ENCODE measurements at regions not wholly inside any gene's neighbourhood (a gene's known extent, or its start where the extent isn't known, plus 50 kb on each side); places are given as distances from the start of the nearest gene placed in this dataset.
A peak's percentile ranks its signal among the peaks of the same experiment; 100 is the strongest.

DNA sequence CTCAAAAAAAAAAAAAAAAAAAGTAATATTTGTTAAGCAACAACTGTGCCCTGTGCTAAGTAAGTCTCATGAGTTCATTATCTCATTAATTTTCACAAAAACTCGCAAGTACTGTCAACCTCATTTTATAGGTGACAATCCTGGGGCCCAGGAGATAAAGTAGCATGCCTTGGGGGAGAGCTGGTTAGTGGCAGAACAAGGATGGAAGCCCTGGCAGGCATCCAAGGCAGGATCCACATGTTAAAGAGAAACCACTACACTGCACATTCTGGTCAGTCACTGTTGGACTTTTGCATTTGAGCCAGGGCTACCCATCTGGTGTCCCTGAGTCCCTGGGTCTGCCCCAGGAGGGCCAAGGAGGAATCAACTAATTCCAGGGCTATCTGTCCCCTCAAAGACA, 54.6 kb downstream of the ZFP36L2 start:
- DNase-seq (ENCODE audit: low spot score) (peak; percentile 78), ATAC-seq (no peak)
- intact Hi-C loops (cut with DNase I) = no loop called here

DNA sequence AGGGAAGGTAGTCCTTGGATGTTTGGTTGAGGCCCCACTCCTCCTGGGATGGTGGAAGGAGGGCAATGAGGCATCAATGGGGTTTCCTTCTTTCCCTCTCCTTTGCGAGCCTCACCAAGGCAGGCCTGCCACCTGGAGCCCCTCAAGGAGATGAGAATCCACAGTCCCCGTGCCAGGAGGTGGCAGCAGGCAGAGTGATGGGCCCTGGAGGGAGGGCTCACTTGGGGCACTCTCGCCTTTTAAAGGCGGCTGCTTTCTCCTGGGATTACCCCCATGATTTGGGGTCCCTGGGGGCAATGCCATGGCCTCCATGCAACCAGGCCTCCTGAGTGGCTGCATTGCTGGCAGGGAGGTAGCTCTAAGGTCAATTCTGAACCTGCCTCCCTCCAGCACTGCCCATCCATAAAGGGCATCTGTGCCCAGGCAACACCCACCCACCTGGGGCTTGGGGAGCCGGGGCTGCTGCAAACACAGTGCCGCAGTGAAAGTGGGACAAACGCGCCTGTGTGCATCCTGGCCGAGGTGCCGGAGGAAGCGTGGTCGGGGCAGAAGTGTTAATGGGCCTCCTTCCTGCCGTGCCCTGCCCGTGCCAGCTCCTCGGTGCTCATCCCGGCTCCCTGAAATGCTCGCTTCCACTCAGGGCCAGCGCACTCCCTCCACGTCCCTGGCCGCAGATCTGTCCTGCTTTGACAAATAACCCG, 55.9 kb downstream of the ZFP36L2 start:
- no peak for ATAC-seq
- intact Hi-C loops (cut with DNase I) = no loop called here

DNA sequence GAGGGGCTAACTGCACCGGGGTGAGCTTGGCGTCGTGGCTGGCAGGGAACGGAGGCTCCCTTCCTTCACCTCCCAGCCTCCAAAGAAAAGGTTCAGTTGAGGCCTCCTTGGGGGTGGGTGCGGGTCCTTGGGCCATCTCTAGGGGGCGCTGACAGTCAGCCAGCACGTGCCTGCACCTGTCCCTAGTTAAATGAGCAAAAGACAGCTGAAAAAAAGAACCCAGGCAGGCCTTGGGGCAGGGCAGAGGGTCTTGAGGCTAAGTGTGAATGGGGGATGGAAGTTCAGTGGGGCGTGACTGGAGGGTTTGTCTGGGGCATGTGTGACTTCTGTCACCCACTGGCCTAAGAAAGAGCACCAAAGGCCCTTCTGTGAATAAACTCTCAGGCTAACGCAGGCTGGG, 56.4 kb downstream of the ZFP36L2 start:
- intact Hi-C loops (cut with DNase I) = loop anchor here (10.0 kb wide), 1 partner anchor 45 kb away; no protein-coding TSS in a partner anchor
- DNase-seq (ENCODE audit: low spot score) (no peak), ATAC-seq (no peak)

More for the DNA sequence above, 55.9 kb downstream of the ZFP36L2 start:
- DNase-seq (ENCODE audit: low spot score) = no peak

DNA sequence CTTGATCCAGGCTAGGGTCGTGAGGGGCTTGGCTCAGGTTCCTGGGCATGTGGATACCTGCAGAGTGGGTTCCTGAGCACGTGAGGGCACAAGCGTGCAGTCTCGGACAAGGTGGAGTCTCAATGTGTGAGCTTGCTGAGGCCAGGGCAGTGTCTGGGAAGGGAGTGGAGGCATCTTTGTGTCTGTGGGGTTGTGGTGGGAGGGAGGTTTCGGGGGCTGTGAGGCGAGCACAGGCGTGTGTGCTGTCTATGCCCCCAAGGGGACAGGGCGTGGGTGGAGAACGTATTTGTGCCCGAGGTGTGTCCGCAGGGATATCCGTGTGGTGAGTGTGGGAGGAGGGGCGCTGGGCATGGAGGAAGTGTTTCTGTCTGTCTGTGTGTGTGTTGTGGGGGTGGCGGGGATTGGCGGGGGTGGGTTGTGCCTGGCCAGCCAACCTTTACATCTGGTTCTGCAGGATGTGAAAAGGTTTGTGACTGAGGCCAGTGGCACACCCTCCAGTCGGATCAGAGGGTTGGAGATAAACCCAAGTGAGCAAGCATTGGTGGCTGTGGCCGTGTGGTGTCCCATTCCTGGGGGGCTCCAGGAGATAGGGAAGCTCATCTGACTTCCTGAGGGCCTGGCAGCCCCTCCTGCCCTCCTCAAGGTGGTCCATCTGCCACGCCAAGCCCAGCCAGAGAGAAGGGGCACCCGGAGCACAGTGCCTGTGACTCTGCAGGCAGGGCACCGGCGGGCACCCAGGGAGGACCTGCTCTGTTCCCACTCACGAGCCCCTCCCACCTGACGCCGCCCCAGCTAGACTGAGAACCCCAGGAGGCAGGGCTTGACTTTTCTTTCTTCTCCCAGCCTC, 57.1 kb downstream of the ZFP36L2 start:
- DNase-seq (ENCODE audit: low spot score) (no peak), ATAC-seq (peak; percentile 32)
- intact Hi-C loops (cut with DNase I) = loop anchor here (10.0 kb wide), 1 partner anchor 45 kb away; no protein-coding TSS in a partner anchor

DNA sequence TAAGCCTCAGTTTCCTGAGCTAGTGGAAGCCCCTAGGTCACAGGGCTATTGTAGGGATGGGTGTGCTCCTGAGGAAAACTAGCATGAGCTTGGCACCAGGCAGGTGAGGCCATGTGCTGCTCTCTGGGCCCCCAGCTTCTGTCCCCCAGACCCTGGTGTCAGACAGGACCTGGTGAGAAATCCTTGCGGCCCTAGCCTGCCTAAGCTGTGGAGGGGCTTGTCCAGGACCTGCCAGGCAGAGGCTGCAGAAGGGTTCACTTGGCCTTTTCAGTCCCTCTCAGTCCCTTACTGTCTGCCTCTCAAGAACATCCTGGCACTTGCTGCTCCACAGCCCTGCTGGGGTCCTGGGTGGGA, 58.4 kb downstream of the ZFP36L2 start:
- intact Hi-C loops (cut with DNase I) = loop anchor here (10.0 kb wide), 1 partner anchor 47 kb away; no protein-coding TSS in a partner anchor
- DNase-seq (ENCODE audit: low spot score) = no peak
- ATAC-seq = no peak

DNA sequence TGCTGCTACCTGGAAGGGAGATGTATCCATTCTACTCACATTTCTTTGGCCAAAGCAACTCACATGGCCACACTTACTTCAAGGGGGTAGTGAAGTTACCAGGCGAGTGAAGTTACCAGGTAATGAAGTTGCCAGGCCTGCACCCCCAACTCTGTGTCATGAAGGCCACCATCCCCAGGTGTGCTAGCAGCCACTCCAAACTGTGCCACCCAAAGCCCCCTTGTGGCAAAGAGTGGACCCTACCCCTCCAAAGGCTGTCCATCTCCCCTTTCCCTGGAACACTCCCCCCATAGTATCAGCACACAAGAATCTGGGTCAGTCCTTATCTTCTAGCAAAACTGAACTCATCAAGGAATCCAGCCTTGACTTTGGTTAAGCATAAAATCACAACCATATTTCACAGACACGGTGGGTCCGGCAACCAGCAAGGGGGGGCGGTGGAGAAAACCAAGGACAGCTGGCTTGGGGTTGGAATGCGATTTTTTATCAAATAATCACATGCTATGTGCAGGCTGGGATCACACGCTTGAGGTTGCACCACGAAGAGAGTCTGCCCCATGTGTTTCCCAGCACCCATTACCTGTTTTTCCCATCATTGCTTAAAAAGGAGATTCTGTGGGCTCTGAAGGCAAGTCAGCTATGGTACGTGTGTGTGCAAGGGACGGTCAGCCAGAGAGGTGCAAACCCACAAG, 60.9 kb downstream of the ZFP36L2 start:
- DNase-seq (ENCODE audit: low spot score) (no peak), ATAC-seq (no peak)
- intact Hi-C loops (cut with DNase I) = loop anchor here (10.0 kb wide), 1 partner anchor 49 kb away; no protein-coding TSS in a partner anchor

DNA sequence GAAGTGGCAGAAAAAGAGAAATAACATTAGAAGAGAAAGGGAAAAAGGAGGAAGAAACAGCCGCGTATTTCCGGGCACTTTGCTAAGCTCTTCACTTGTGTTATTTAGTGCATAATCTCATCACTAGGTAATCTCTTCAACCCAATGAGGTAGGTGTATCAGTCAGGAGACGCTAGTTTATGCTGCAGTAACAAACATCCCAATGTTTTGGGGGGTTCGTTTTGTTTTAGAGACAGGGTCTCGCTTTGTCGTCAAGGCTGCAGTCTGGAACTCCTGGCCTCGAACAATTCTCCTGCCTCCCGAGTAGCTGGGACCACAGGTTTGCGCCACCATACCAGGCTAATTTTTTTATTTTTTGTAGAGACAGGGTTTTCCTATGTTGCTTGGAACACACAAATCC, 61.7 kb downstream of the ZFP36L2 start:
- ATAC-seq = no peak
- DNase-seq (ENCODE audit: low spot score) = no peak
- intact Hi-C loops (cut with DNase I) = loop anchor here (1.0 to 10.0 kb wide), 2 partner anchors 22 to 50 kb away; no protein-coding TSS in a partner anchor

DNA sequence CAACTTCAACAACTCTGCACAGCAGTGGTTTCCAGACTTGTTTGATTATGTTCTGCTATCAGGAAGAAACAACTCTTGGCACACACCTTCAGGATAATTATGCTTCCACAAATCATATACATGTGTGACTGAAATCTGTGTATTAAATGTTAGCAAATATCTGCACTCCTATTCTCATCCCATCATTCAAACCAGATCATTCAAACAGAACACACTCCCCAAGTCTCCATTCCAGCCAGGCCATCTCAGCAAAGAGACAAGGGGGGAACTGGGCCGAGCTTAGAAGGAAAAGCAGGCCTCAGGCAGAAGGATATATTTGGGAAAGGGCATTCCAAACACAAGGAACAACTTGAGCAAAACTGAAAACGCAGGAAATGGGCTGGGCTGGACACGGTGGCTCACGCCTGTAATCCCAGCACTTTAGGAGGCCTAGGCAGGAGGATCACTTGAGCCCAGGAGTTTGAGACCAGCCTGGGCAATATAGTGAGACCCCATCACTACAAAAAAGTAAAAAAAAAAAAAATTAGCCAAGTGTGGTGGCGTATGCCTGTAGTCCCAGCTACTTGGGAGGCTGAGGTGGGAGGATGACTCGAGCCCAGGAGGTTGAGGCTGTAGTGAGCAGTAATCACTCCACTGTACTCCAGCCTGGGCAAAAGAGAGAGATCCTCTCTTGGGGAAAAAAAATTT, 62.7 kb downstream of the ZFP36L2 start:
- ATAC-seq (no peak), DNase-seq (ENCODE audit: low spot score) (no peak)
- intact Hi-C loops (cut with DNase I) = loop anchor here (1.0 to 10.0 kb wide), 2 partner anchors 21 to 51 kb away; no protein-coding TSS in a partner anchor

DNA sequence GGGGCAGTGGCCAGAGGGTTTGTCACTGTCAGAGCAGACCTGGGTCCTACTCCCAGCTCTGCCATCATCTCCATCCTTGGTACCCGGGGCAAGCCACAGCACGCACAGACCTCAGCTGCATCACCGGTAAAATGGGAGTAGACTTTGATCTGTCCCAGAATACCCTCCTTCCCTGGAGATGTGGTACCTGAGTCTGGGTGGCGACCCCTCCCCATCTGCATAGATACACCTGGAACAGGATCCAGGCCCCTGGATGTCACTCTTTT, 64.0 kb downstream of the ZFP36L2 start:
- intact Hi-C loops (cut with DNase I) = loop anchor here (10.0 kb wide), 1 partner anchor 52 kb away; no protein-coding TSS in a partner anchor
- DNase-seq (ENCODE audit: low spot score) (no peak), ATAC-seq (no peak)

DNA sequence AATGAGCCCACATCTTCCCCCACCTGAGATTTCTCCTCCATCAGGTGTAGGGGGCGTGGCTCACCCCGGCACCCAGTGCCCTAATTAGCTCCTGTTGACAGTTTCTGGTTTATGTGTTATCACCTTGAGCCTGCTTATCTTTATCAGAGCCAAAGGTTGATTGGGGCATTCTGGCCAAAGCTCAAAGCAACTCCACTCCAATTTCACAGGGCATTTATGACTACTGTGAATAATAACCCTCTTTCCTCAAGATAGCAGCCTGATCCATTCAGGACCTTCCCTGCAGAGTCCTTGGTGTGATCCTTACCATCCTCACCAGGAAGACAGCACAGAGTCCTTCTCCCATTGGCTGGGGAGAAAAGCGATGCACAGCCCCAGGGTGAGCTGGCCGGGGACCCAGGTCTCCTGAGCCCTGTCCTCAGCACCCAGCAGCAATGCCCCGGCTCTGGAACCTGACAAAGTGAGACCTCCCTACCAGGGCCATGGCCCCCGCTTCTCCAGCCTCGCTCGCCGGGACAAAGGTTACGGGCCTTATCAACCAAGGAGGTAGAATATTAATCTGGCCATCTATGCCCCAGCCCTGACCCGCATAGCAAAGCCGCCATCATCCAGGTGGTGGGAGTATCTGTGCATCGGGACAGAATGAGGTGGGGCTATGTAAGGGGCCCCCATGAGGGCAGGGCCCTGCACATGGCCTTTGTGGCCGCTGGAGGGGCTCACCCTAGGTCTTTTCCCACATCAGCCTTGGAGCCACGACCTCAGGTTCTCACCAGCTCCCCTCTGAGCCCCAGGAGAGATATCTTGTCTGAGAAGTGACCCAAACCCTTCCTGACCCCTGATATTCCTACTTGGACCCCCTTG, 64.5 kb downstream of the ZFP36L2 start:
- intact Hi-C loops (cut with DNase I) = loop anchor here (10.0 kb wide), 1 partner anchor 53 kb away; no protein-coding TSS in a partner anchor
- no peak for ATAC-seq
- DNase-seq (ENCODE audit: low spot score) = no peak

DNA sequence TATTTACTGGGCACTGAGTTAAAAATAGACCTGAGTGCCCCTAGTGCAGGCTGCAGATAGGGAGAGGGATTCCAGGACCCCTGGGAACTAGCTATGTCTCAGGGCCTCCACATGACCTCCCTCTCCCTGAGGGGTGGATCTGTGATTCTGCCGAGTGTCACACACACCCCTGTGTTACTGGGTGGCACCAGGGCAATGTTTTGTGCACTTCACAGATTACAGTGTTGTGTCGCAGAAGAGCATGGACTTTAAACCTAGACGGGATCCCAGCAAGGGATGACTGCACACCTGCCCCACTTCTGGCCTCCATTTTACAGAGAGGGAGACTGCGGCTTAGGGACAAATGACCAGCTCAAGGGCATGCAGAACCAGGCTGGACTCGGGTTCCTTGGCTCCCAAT, 65.6 kb downstream of the ZFP36L2 start:
- intact Hi-C loops (cut with DNase I) = loop anchor here (10.0 kb wide), 1 partner anchor 54 kb away; no protein-coding TSS in a partner anchor
- ATAC-seq (no peak), DNase-seq (ENCODE audit: low spot score) (no peak)

DNA sequence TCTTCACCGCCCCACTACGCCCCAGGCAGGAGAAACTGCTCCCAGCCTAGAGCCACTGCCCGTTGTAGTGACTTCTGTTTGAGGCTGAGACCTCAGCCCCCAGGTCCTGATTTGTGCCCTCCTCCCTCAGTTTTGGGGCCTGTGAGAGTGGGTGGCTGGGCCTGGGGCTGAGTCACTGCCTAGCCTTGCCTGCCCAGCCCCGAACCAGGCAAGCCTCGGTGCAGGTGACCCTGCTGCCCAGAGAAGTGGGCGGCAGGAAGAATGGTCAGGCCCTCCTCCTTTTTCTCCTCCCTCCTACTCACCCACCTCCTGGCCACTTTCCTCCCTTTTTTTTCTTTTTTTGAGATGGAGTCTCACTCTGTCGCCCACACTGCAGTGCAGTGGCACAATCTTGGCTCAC, 66.6 kb downstream of the ZFP36L2 start:
- intact Hi-C loops (cut with DNase I) = loop anchor here (10.0 kb wide), 1 partner anchor 55 kb away; no protein-coding TSS in a partner anchor

DNA sequence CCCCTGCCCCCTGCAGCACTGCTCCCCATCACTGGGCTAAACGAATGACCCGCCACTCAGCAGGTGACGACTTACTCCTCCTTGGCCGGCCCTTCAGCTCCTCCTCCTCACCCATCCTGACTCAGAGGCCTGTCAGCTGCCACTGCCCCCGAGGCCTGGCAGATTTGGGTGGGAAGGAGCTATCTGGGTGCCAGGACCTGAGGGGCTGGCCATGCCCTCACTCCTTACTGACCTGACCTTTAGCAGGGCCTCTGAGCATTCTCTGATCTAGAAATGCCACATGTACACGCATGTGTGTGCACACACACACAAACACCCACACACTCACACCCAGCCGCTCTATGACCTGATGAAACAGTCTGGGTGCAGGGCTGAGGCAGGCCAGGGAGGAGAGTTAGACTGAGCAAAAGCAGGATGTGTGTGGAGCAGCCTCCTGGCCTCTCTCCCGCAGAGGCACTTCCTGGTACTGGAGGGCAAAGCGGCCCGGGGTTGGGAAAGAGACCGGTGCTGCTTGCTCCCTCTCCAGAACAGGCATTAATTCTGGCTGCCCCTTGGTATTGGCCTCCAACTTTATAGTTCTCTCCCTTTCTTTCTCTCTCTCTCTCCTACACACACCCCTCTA, 68.0 kb downstream of the ZFP36L2 start:
- DNase-seq (ENCODE audit: low spot score) (peak; percentile 79), ATAC-seq (peak; percentile 81)
- intact Hi-C loops (cut with DNase I) = no loop called here

More for the DNA sequence above, 66.6 kb downstream of the ZFP36L2 start:
- no peak for DNase-seq (ENCODE audit: low spot score)
- ATAC-seq = no peak

DNA sequence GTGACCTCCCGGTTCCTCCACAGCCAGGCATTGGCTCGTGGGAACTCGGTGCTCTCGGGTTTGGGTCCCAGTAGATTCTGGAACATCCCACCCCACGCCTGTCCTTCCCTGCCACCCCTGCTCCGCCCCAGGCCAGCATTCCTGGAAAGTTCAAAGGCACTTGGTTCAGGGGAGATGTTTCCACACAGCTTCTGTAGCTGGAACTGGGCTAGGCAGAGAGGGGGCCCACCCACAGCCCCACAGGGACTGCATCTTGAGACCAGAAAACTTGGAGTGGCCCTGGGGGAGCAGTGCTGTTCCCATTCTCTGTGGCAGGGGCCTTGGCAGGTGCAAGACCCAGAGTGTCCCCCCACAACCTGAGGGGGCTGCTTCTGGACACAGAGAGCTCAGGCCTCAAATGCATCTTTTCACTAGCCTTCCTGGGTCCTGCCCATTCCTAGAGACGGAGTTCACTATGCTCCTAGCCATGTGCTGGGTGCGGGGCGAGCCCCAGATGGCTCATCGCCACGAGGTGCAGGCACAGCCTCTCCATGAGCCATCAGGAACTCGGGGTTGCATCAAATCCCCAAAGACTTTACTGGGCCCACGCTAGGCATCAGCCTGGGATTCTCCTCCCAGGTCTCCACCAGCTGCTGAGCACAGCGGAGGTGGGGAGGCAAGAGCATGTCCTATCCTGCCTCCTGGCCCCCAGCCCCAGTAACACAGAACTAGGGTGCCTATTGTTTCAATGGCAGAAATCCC, 68.7 kb downstream of the ZFP36L2 start:
- ATAC-seq (no peak), DNase-seq (ENCODE audit: low spot score) (no peak)
- intact Hi-C loops (cut with DNase I) = no loop called here

DNA sequence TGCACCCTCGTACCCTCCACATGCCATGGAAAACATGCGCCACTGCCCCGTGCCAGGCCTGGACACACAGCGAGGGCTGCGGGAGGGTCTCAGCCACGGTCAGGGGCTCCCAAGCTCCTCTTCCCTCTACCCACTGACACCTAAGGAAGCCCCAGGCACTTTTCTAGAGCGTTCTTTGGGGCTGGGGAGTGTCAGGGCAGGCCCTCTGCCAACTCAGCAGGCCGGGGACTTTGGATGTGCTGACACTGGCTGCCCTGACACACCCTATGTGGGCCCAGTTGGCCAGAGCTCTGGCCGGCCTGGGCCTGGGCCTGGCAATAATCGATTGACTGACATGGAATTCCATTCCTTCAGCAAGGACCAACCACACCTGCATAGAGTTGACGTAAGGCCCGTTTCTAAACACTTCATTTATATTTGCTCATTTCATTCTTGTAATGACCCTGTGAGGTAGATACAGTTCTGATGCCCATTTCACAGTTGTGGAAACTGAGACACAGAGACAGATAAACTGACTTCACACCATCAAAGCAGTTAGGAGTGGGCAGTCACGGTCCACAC, 70.5 kb downstream of the ZFP36L2 start:
- intact Hi-C loops (cut with DNase I) = no loop called here
- no peak for DNase-seq (ENCODE audit: low spot score)
- no peak for ATAC-seq

DNA sequence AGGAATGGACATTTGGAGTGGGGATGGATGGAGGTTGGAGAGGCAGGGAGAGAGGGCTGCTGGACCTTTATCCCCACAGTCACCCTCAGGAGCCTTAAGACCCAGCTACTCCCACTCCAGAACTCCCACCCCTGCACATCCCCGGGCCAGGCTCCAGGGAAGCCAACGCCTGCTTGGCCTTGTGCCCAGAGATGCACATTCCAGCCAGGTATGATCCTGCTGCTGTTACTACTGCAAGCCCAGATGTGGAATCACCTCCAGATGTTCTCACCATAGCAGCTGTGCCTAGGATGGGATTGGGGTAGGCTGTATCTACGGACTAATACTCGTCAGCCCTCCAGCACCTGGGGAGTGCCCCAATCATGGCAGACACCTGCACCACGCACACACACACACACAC, 71.7 kb downstream of the ZFP36L2 start:
- DNase-seq (ENCODE audit: low spot score) = no peak
- no peak for ATAC-seq
- intact Hi-C loops (cut with DNase I) = no loop called here
